SK-N-SH (cell line): ENCODE measurements at regions not wholly inside any gene's neighbourhood (a gene's known extent, or its start where the extent isn't known, plus 50 kb on each side); places are given as distances from the start of the nearest gene placed in this dataset.

Experiments used
- CTCF ChIA-PET: fragments of 300-600, 350-600 bp; formaldehyde crosslinking; extraction: SDS; loops from one replicate; lab custom pipeline; 2021; lab: Yijun Ruan, JAX
- POLR2A ChIA-PET: fragments of 350-600 bp; sonication (Branson Sonifier 250); formaldehyde crosslinking; extraction: SDS; loops from one replicate; lab custom pipeline; 2020; ENCODE audit warnings: antibody characterized with exemption, inconsistent platforms; lab: Yijun Ruan, JAX
- DNase-seq: peaks from one replicate; pipeline ENCODE4 v3.0.0; 2012
- H2AFZ ChIP-seq: fragments of 200-600 bp; sonication (generic); 2 replicates; pipeline ENCODE4 v1.8.1; 2016; ENCODE audit warnings: antibody characterized with exemption, mild to moderate bottlenecking, low read depth
- H3F3A ChIP-seq: fragments of 200-600 bp; sonication (generic); replicated peaks from 2 replicates; pipeline ENCODE3; 2016; ENCODE audit warnings: antibody characterized with exemption, mild to moderate bottlenecking; ENCODE audit not compliant: insufficient read depth
- H3K27ac ChIP-seq, 2 experiments: fragments of 200-500 bp in 1 of 2; fragments of 200-600 bp in 1 of 2; sonication (Bioruptor generic) in 1 of 2; sonication (generic), shearing (Covaris generic) in 1 of 2; 2 replicates each; pipeline versions ENCODE4 v1.5.1 to v1.6.1; 2014 to 2016; ENCODE audit warnings: low read depth in 2 of 2, inconsistent platforms in 1 of 2, low read length in 1 of 2, mild to moderate bottlenecking in 1 of 2, mixed read lengths in 1 of 2
- H3K27me3 ChIP-seq: fragments of 200-600 bp; sonication (generic), shearing (Covaris generic); 2 replicates; pipeline ENCODE4 v1.6.1; 2016; ENCODE audit warnings: mixed run types; ENCODE audit not compliant: insufficient read depth
- H3K36me3 ChIP-seq, 2 experiments: fragments of 200-500 bp in 1 of 2; fragments of 200-600 bp in 1 of 2; sonication (Bioruptor generic) in 1 of 2; sonication (generic) in 1 of 2; replicated peaks in 1 of 2; 2 replicates each; pipeline versions ENCODE3 to v1.5.1; 2014 to 2016; ENCODE audit warnings: low read length in 1 of 2, mild to moderate bottlenecking in 1 of 2; ENCODE audit not compliant: insufficient read depth in 2 of 2, control insufficient read depth in 1 of 2
- H3K4me1 ChIP-seq, 2 experiments: fragments of 200-500 bp in 1 of 2; fragments of 200-600 bp in 1 of 2; sonication (Bioruptor generic) in 1 of 2; sonication (generic), shearing (Covaris generic) in 1 of 2; 2 replicates each; pipeline versions ENCODE4 v1.5.1 to v1.6.1; 2014 to 2016; ENCODE audit warnings: low read depth in 1 of 2, low read length in 1 of 2, mixed run types in 1 of 2; ENCODE audit not compliant: insufficient read depth in 2 of 2, control insufficient read depth in 1 of 2
- H3K4me2 ChIP-seq: fragments of 200-600 bp; sonication (generic), shearing (Covaris generic); 2 replicates; pipeline ENCODE4 v1.6.1; 2017; ENCODE audit warnings: mixed run types
- H3K4me3 ChIP-seq, 2 experiments: fragments of 200-500 bp in 1 of 2; fragments of 200-600 bp in 1 of 2; sonication (Bioruptor generic) in 1 of 2; sonication (generic), shearing (Covaris generic) in 1 of 2; 2 replicates each; pipeline versions ENCODE4 v1.5.1 to v1.8.1; 2014 to 2016; ENCODE audit warnings: low read depth in 2 of 2, inconsistent platforms in 1 of 2, low read length in 1 of 2, mild to moderate bottlenecking in 1 of 2, mixed read lengths in 1 of 2, moderate library complexity in 1 of 2
- H3K79me2 ChIP-seq: fragments of 200-600 bp; sonication (generic); 2 replicates; pipeline ENCODE4 v1.8.1; 2017; ENCODE audit warnings: mild to moderate bottlenecking; ENCODE audit not compliant: insufficient read depth
- H3K9ac ChIP-seq: fragments of 200-600 bp; sonication (generic); 2 replicates; pipeline ENCODE4 v1.6.1; 2017; ENCODE audit warnings: mixed run types
- H3K9me2 ChIP-seq: fragments of 200-600 bp; sonication (generic); 2 replicates; pipeline ENCODE4 v1.6.1; 2017; ENCODE audit warnings: mixed run types
- H3K9me3 ChIP-seq: fragments of 200-600 bp; sonication (generic); 2 replicates; pipeline ENCODE4 v1.6.1; 2017; ENCODE audit warnings: mixed run types, mild to moderate bottlenecking, moderate library complexity
- H4K20me1 ChIP-seq: fragments of 200-600 bp; sonication (generic); 2 replicates; pipeline ENCODE4 v1.6.1; 2017; ENCODE audit warnings: mild to moderate bottlenecking, mixed run types; ENCODE audit not compliant: insufficient read depth
- ELF1 ChIP-seq: IDR thresholded peaks from 2 replicates; pipeline ENCODE4 v1.4.0; 2012
- EP300 ChIP-seq, 2 experiments: IDR thresholded peaks; 2 replicates each; pipeline versions ENCODE4 v1.4.0 to v1.6.1; 2012; ENCODE audit warnings: borderline replicate concordance in 1 of 2, low read depth in 1 of 2, low read length in 1 of 2
- FOXJ3 ChIP-seq: sonication (generic); formaldehyde crosslinking; IDR thresholded peaks from 2 replicates; pipeline ENCODE4 v1.5.1; 2020; ENCODE audit warnings: mild to moderate bottlenecking, missing genetic modification reagents
- FOXM1 ChIP-seq: IDR thresholded peaks from 2 replicates; pipeline ENCODE4 v1.4.0; 2012; ENCODE audit warnings: low read depth, mild to moderate bottlenecking
- GATA2 ChIP-seq: sonication (generic); formaldehyde crosslinking; IDR thresholded peaks from 2 replicates; pipeline ENCODE4 v1.5.0; 2020; ENCODE audit warnings: mild to moderate bottlenecking, missing genetic modification reagents
- JUND ChIP-seq: IDR thresholded peaks from 2 replicates; pipeline ENCODE4 v1.4.0; 2012
- MXI1 ChIP-seq: IDR thresholded peaks from 2 replicates; pipeline ENCODE4 v1.6.1; 2012; ENCODE audit warnings: mild to moderate bottlenecking, low read depth, low read length, improper control_type of control experiment
- NRF1 ChIP-seq: IDR thresholded peaks from 2 replicates; pipeline ENCODE4 v1.6.1; 2012; ENCODE audit warnings: low read depth, mild to moderate bottlenecking, low read length
- POLR2AphosphoS5 ChIP-seq: IDR thresholded peaks from 2 replicates; pipeline ENCODE4 v1.6.1; 2012; ENCODE audit warnings: low read depth, low read length
- RCOR1 ChIP-seq: fragments of 150-350 bp; IDR thresholded peaks from 2 replicates; pipeline ENCODE4 v1.6.1; 2017; ENCODE audit warnings: antibody characterized with exemption, low read length
- SIN3A ChIP-seq: IDR thresholded peaks from 2 replicates; pipeline ENCODE4 v1.6.1; 2012; ENCODE audit warnings: low read depth, mild to moderate bottlenecking, low read length, moderate library complexity, borderline replicate concordance
- TCF12 ChIP-seq: IDR thresholded peaks from 2 replicates; pipeline ENCODE4 v1.4.0; 2012
- USF1 ChIP-seq: IDR thresholded peaks from 2 replicates; pipeline ENCODE4 v1.4.0; 2012; ENCODE audit warnings: low read depth, borderline replicate concordance
- WGBS: methylation state at CpG from one replicate; pipeline ENCODE4 v1.1.6; 2017; ENCODE audit warnings: low lambda C conversion rate; 5-methylcytosine and 5-hydroxymethylcytosine counted together
- TF ChIP-seq, protein P1 (sequence below): IDR thresholded peaks from 2 replicates; pipeline ENCODE4 v1.4.0; 2012; ENCODE audit warnings: low read depth, borderline replicate concordance
- TF ChIP-seq, protein P2 (sequence below): fragments of 200-600 bp; sonication (generic); IDR thresholded peaks from 2 replicates; pipeline ENCODE4 v1.6.1; 2017; ENCODE audit warnings: antibody characterized with exemption, mild to moderate bottlenecking, moderate library complexity
- TF ChIP-seq, protein P3 (sequence below): IDR thresholded peaks from 2 replicates; pipeline ENCODE4; 2012

DNA sequence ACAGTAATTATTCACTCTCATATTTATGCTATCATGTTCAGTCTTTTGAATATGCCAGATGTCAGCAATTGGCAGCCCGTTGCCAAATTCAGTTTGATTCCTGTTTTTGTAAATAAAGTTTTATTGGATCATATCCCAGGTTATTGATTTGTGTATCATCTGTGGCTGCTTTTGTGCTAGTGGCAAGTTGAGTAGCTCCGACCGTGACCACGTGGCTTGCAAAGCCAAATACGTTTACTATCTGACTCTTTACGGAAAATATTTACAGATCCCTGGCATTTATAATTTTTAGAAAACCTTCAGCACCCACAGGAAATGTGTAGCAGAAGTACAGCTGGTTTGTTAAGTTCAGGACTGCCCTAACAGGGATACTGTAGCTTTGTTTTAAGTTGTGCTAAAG, 67.4 kb downstream of the VCX2 start:
- Histone ChIP-seq H3K79me2 (no peaks in the 10 kb centered on the region), H2AFZ (no peak overlapping the region), H3K9me3 (no peaks in the 10 kb centered on the region), H3K4me1 (no peaks in the 10 kb centered on the region), H3F3A (no peaks in the 10 kb centered on the region), H3K9ac (no peak overlapping the region), H3K27ac (no peak overlapping the region), H3K27me3 (no peaks in the 10 kb centered on the region), H3K4me3 (no peak overlapping the region), H3K4me2 (no peak overlapping the region), H3K9me2 (no peaks in the 10 kb centered on the region), H4K20me1 (no peaks in the 10 kb centered on the region), H3K36me3 (no peaks in the 10 kb centered on the region)
- CTCF ChIA-PET, result no interaction called here
- WGBS, result 31% methylated on average over 6 of the region's 6 CpGs
- DNase-seq, result no peak
- POLR2A ChIA-PET, result no interaction called here
- TF ChIP-seq MXI1, result no peak
- TF ChIP-seq, protein P1, sequence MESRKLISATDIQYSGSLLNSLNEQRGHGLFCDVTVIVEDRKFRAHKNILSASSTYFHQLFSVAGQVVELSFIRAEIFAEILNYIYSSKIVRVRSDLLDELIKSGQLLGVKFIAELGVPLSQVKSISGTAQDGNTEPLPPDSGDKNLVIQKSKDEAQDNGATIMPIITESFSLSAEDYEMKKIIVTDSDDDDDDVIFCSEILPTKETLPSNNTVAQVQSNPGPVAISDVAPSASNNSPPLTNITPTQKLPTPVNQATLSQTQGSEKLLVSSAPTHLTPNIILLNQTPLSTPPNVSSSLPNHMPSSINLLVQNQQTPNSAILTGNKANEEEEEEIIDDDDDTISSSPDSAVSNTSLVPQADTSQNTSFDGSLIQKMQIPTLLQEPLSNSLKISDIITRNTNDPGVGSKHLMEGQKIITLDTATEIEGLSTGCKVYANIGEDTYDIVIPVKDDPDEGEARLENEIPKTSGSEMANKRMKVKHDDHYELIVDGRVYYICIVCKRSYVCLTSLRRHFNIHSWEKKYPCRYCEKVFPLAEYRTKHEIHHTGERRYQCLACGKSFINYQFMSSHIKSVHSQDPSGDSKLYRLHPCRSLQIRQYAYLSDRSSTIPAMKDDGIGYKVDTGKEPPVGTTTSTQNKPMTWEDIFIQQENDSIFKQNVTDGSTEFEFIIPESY, result no peak
- no peak for TF ChIP-seq NRF1
- TF ChIP-seq TCF12, result no peak
- TF ChIP-seq GATA2 (CRISPR knock-in tag), result no peak
- TF ChIP-seq ELF1, result no peak
- TF ChIP-seq, protein P2, sequence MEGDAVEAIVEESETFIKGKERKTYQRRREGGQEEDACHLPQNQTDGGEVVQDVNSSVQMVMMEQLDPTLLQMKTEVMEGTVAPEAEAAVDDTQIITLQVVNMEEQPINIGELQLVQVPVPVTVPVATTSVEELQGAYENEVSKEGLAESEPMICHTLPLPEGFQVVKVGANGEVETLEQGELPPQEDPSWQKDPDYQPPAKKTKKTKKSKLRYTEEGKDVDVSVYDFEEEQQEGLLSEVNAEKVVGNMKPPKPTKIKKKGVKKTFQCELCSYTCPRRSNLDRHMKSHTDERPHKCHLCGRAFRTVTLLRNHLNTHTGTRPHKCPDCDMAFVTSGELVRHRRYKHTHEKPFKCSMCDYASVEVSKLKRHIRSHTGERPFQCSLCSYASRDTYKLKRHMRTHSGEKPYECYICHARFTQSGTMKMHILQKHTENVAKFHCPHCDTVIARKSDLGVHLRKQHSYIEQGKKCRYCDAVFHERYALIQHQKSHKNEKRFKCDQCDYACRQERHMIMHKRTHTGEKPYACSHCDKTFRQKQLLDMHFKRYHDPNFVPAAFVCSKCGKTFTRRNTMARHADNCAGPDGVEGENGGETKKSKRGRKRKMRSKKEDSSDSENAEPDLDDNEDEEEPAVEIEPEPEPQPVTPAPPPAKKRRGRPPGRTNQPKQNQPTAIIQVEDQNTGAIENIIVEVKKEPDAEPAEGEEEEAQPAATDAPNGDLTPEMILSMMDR, result no peak
- no peak for TF ChIP-seq POLR2AphosphoS5
- TF ChIP-seq EP300 (IDR thresholded peaks at IDR 0.05; ENCODE audit: borderline replicate concordance in 1 of 2, low read depth in 1 of 2, low read length in 1 of 2), result no peak
- TF ChIP-seq, protein P3, sequence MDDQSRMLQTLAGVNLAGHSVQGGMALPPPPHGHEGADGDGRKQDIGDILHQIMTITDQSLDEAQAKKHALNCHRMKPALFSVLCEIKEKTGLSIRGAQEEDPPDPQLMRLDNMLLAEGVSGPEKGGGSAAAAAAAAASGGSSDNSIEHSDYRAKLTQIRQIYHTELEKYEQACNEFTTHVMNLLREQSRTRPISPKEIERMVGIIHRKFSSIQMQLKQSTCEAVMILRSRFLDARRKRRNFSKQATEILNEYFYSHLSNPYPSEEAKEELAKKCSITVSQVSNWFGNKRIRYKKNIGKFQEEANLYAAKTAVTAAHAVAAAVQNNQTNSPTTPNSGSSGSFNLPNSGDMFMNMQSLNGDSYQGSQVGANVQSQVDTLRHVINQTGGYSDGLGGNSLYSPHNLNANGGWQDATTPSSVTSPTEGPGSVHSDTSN, result no peak
- no peak for TF ChIP-seq RCOR1
- TF ChIP-seq FOXJ3 (CRISPR knock-in tag), result no peak

DNA sequence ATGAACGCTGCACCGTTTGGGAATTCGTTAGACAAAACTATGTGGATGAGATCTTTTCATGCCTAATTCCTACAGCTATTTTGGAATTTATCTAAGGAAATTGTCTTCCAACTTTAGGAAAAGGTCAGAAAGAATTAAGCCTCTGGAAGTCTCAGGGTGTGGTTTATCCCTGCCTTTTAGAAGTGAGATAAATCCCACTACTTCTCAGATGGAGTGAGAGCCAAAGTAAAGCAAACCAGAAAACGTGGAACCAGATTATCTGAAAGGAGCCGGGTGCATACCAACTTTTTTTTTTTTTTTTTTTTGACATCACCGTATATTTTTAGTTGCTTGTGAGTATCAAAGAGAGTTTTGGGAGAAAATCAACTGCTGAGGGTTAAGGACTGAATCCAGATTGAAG, 79.6 kb downstream of the VCX2 start:
- H3K4me2 ChIP-seq, result no peak overlapping the region
- H3K9ac ChIP-seq, result no peak overlapping the region
- no peaks in the 10 kb centered on the region for H4K20me1 ChIP-seq
- WGBS, result 40% methylated on average over 6 of the region's 6 CpGs
- no peak for DNase-seq
- H3K4me3 ChIP-seq, result no peak overlapping the region
- H3K36me3 ChIP-seq, result no peaks in the 10 kb centered on the region
- H3K27ac ChIP-seq, result no peak overlapping the region
- no peaks in the 10 kb centered on the region for H3F3A ChIP-seq
- H3K27me3 ChIP-seq, result no peaks in the 10 kb centered on the region
- H3K9me2 ChIP-seq, result no peaks in the 10 kb centered on the region
- no peak overlapping the region for H2AFZ ChIP-seq
- H3K4me1 ChIP-seq, result no peaks in the 10 kb centered on the region
- H3K79me2 ChIP-seq, result no peaks in the 10 kb centered on the region
- H3K9me3 ChIP-seq, result no peaks in the 10 kb centered on the region
- ChIA-PET POLR2A (no interaction called here), CTCF (no interaction called here)
- TF ChIP-seq FOXM1, result no peak
- TF ChIP-seq SIN3A, result no peak
- no peak for TF ChIP-seq JUND
- no peak for TF ChIP-seq TCF12
- TF ChIP-seq POLR2AphosphoS5, result no peak
- TF ChIP-seq USF1, result no peak
- TF ChIP-seq, all 33 proteins: peak for 0
